K562 (cell line): ENCODE measurements at regions not wholly inside any gene's neighbourhood (a gene's known extent, or its start where the extent isn't known, plus 50 kb on each side); places are given as distances from the start of the nearest gene placed in this dataset.

Source experiments
- ATAC-seq: fragments of 200-7000 bp; cut with Tn5 transposase; 3 replicates; pipeline ENCODE4 v1.9.1; 2020; ENCODE audit warnings: moderate library complexity
- BruUV-seq: library from RNA; stranded (reverse); fragments of 400-500 nt; replicated peaks from 2 replicates; lab custom pipeline; 2021; lab: Mats Ljungman, UMichigan
- CTCF ChIA-PET: fragments of 300-600 bp; formaldehyde crosslinking; extraction: SDS; loops from one replicate; lab custom pipeline; 2021; ENCODE audit warnings: low intra/inter-chr PET ratio; lab: Yijun Ruan, JAX
- POLR2A ChIA-PET: fragments of 300-600, 350-650 bp; sonication (Branson Sonifier 250); formaldehyde crosslinking; extraction: SDS; loops from one replicate; lab custom pipeline; 2021; ENCODE audit warnings: antibody characterized with exemption, inconsistent platforms; lab: Yijun Ruan, JAX
- DNase-seq, 4 experiments: peaks; one replicate each; pipeline versions ENCODE4 v3.0.0 to v3.0.0-alpha.2; 2011 to 2018; ENCODE audit warnings: low spot score in 3 of 4, mixed read lengths in 3 of 4; ENCODE audit errors: extremely low read depth in 1 of 4
- FAIRE-seq: peaks from 2 replicates; lab custom pipeline; 2011; peaks lifted over from hg19 to GRCh38; lab: Jason Lieb, UNC
- H2AFZ ChIP-seq: 2 replicates; pipeline ENCODE4 v1.6.0; 2011; ENCODE audit warnings: low read depth, low read length, control low read depth, inconsistent platforms
- H3K27ac ChIP-seq: fragments of 200-600 bp; 3 replicates; pipeline ENCODE4 v1.8.0; 2011; ENCODE audit warnings: low read depth, mild to moderate bottlenecking, control low read depth, inconsistent platforms, low read length, moderate library complexity, mixed read lengths; ENCODE audit errors: extremely low read depth
- H3K27me3 ChIP-seq, 2 experiments: fragments of 300-600 bp in 1 of 2; 2 replicates in 1 of 2; 3 replicates in 1 of 2; pipeline versions ENCODE4 v1.6.0 to v1.8.0; 2011; ENCODE audit warnings: inconsistent platforms in 2 of 2, low read length in 2 of 2, mild to moderate bottlenecking in 1 of 2, mixed read lengths in 1 of 2, moderate library complexity in 1 of 2; ENCODE audit not compliant: control insufficient read depth in 2 of 2, insufficient read depth in 2 of 2
- H3K36me3 ChIP-seq: fragments of 300-600 bp; 3 replicates; pipeline ENCODE4 v1.8.0; 2011; ENCODE audit warnings: mild to moderate bottlenecking, low read length, inconsistent platforms; ENCODE audit not compliant: control insufficient read depth, insufficient read depth
- H3K4me1 ChIP-seq, 2 experiments: fragments of 200-600 bp in 1 of 2; replicated peaks in 1 of 2; 2 replicates in 1 of 2; 3 replicates in 1 of 2; pipeline versions ENCODE4 v1.5.1 to v1.8.0; 2011; ENCODE audit warnings: inconsistent platforms in 2 of 2, low read length in 2 of 2, mild to moderate bottlenecking in 1 of 2, mixed read lengths in 1 of 2, moderate library complexity in 1 of 2; ENCODE audit not compliant: control insufficient read depth in 2 of 2, insufficient read depth in 2 of 2
- H3K4me2 ChIP-seq: 2 replicates; pipeline ENCODE4 v1.6.1; 2011; ENCODE audit warnings: low read length, control low read depth, inconsistent platforms, mixed read lengths; ENCODE audit not compliant: insufficient read depth
- H3K4me3 ChIP-seq: fragments of 200-600 bp; sonication (generic), shearing (Covaris generic); 2 replicates; pipeline ENCODE4 v1.5.1; 2016; ENCODE audit warnings: control low read depth, inconsistent platforms
- H3K79me2 ChIP-seq: fragments of 200-600 bp; 3 replicates; pipeline ENCODE4 v1.8.0; 2011; ENCODE audit warnings: low read length, inconsistent platforms; ENCODE audit not compliant: control insufficient read depth, insufficient read depth
- H3K9ac ChIP-seq, 2 experiments: 2 replicates each; pipeline versions ENCODE4 v1.6.0 to v1.6.1; 2011; ENCODE audit warnings: low read depth in 2 of 2, low read length in 2 of 2, control low read depth in 1 of 2, inconsistent platforms in 1 of 2, mild to moderate bottlenecking in 1 of 2, mixed read lengths in 1 of 2; ENCODE audit not compliant: insufficient read depth in 1 of 2
- H3K9me1 ChIP-seq: one replicate; pipeline ENCODE4 v1.6.0; 2011; ENCODE audit warnings: inconsistent platforms, mild to moderate bottlenecking, low read length, moderate library complexity; ENCODE audit not compliant: control insufficient read depth, insufficient read depth
- H3K9me3 ChIP-seq: replicated peaks from 2 replicates; pipeline ENCODE4 v1.5.1; 2011; ENCODE audit warnings: low read depth, low read length, inconsistent platforms; ENCODE audit not compliant: control insufficient read depth, insufficient read depth
- H4K20me1 ChIP-seq: replicated peaks from 2 replicates; pipeline ENCODE4 v1.6.1; 2011; ENCODE audit warnings: low read length, inconsistent platforms, mixed read lengths; ENCODE audit not compliant: control insufficient read depth, insufficient read depth
- CEBPB ChIP-seq: fragments of 450-650 bp; IDR thresholded peaks from 2 replicates; pipeline ENCODE4 v1.6.1; 2016; ENCODE audit warnings: missing genetic modification characterization, missing compliant biosample characterization
- FOXK2 ChIP-seq, 2 experiments: fragments of 450-650 bp; IDR thresholded peaks in 1 of 2; conservative IDR thresholded peaks in 1 of 2; 2 replicates each; pipeline ENCODE4 v1.6.1; 2016; ENCODE audit warnings: low read depth in 2 of 2, mild to moderate bottlenecking in 1 of 2
- HIVEP1 ChIP-seq: fragments of 250-450 bp; sonication (Bioruptor Pico); IDR thresholded peaks from 2 replicates; pipeline ENCODE4 v1.4.0; 2020; ENCODE audit warnings: mild to moderate bottlenecking
- KDM2B ChIP-seq: fragments of 250-450 bp; sonication (Bioruptor Pico); IDR thresholded peaks from 2 replicates; pipeline ENCODE4 v1.8.0; 2021; ENCODE audit warnings: mild to moderate bottlenecking, moderate library complexity
- LEF1 ChIP-seq: fragments of 450-650 bp; IDR thresholded peaks from 2 replicates; pipeline ENCODE4 v1.6.1; 2016; ENCODE audit warnings: mild to moderate bottlenecking
- PCBP1 ChIP-seq: fragments of 200-400 bp; formaldehyde crosslinking; IDR thresholded peaks from 2 replicates; pipeline ENCODE4 v1.6.1; 2018; ENCODE audit warnings: mild to moderate bottlenecking, low read depth, low read length; ENCODE audit not compliant: poor library complexity, severe bottlenecking
- POLR3A ChIP-seq: IDR thresholded peaks from 2 replicates; pipeline ENCODE4 v1.6.1; 2011; ENCODE audit warnings: borderline replicate concordance, mild to moderate bottlenecking, moderate library complexity; ENCODE audit not compliant: insufficient read length, insufficient read depth; ENCODE audit errors: extremely low read depth
- ZNF146 ChIP-seq: IDR thresholded peaks from one replicate; pipeline ENCODE4 v1.6.1; 2018; ENCODE audit warnings: missing compliant biosample characterization; ENCODE audit not compliant: unreplicated experiment
- WGBS: fragments of 100-300 bp; shearing (Covaris generic); methylation state at CpG from one replicate; pipeline ENCODE4 v1.1.6; 2016; ENCODE audit warnings: low coverage, mixed read lengths; ENCODE audit not compliant: insufficient coverage; ENCODE audit errors: missing lambda C conversion rate; 5-methylcytosine and 5-hydroxymethylcytosine counted together
- in situ Hi-C: fragments of 300-500 bp; cut with MboI; formaldehyde crosslinking; loops from 4 replicates; pipeline ENCODE4 v1.15.0; 2018; ENCODE audit warnings: inconsistent platforms, mixed read lengths
- intact Hi-C: fragments of 100-400 bp; cut with micrococcal nuclease; formaldehyde crosslinking; loops from 2 replicates; pipeline ENCODE4 v1.14.2; 2022
- TF ChIP-seq, protein P1 (sequence below): fragments of 450-650 bp; IDR thresholded peaks from 2 replicates; pipeline ENCODE4 v1.6.1; 2016; ENCODE audit warnings: antibody characterized with exemption
- TF ChIP-seq, protein P2 (sequence below): fragments of 250-450 bp; sonication (Bioruptor Pico); IDR thresholded peaks from 2 replicates; pipeline ENCODE4 v1.4.0; 2020
- TF ChIP-seq, protein P3 (sequence below), 2 experiments: fragments of 150-350 bp in 1 of 2; IDR thresholded peaks; 2 replicates each; pipeline ENCODE4 v1.6.1; 2012 to 2016; ENCODE audit warnings: low read depth in 2 of 2, low read length in 2 of 2, mild to moderate bottlenecking in 1 of 2, moderate library complexity in 1 of 2

DNA sequence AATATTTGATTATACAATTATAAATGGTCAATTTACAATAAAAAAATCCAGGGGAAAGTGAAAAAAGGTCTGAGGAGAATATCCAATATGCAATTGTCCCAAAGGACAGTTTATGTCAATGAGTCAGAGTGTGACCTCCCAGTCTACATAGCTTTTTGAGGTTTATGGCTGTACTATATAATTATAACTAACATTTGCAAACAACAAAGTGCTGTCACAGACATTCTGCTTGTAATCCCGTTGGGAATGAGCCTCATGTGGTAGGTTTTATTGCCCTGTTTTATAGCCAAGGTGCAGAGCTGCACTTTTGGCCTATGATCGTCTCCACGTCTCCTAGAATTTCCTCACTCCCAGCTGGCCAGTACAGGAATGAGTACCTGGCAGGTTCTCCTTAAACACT is 103.8 kb downstream of the ADSS2 start:
- H2AFZ ChIP-seq = no peak overlapping the region
- WGBS = 69% methylated on average over 3 of the region's 3 CpGs
- TF ChIP-seq, protein P1, sequence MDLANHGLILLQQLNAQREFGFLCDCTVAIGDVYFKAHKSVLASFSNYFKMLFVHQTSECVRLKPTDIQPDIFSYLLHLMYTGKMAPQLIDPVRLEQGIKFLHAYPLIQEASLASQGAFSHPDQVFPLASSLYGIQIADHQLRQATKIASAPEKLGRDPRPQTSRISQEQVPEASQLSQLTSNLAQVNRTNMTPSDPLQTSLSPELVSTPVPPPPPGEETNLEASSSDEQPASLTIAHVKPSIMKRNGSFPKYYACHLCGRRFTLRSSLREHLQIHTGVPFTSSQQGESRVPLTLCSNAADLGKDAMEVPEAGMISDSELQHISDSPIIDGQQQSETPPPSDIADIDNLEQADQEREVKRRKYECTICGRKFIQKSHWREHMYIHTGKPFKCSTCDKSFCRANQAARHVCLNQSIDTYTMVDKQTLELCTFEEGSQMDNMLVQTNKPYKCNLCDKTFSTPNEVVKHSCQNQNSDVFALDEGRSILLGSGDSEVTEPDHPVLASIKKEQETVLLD = no peak
- TF ChIP-seq POLR3A (no peak), HIVEP1 (no peak), CEBPB (tag) (no peak), KDM2B (CRISPR knock-in tag) (no peak), ZNF146 (CRISPR knock-in tag) (no peak), FOXK2 (conservative IDR thresholded peaks at IDR 0.05 in 1 of 2, IDR thresholded peaks at IDR 0.05 in 1 of 2; ENCODE audit: low read depth in 2 of 2) (no peak), PCBP1 (no peak), LEF1 (no peak)
- TF ChIP-seq, protein P2, sequence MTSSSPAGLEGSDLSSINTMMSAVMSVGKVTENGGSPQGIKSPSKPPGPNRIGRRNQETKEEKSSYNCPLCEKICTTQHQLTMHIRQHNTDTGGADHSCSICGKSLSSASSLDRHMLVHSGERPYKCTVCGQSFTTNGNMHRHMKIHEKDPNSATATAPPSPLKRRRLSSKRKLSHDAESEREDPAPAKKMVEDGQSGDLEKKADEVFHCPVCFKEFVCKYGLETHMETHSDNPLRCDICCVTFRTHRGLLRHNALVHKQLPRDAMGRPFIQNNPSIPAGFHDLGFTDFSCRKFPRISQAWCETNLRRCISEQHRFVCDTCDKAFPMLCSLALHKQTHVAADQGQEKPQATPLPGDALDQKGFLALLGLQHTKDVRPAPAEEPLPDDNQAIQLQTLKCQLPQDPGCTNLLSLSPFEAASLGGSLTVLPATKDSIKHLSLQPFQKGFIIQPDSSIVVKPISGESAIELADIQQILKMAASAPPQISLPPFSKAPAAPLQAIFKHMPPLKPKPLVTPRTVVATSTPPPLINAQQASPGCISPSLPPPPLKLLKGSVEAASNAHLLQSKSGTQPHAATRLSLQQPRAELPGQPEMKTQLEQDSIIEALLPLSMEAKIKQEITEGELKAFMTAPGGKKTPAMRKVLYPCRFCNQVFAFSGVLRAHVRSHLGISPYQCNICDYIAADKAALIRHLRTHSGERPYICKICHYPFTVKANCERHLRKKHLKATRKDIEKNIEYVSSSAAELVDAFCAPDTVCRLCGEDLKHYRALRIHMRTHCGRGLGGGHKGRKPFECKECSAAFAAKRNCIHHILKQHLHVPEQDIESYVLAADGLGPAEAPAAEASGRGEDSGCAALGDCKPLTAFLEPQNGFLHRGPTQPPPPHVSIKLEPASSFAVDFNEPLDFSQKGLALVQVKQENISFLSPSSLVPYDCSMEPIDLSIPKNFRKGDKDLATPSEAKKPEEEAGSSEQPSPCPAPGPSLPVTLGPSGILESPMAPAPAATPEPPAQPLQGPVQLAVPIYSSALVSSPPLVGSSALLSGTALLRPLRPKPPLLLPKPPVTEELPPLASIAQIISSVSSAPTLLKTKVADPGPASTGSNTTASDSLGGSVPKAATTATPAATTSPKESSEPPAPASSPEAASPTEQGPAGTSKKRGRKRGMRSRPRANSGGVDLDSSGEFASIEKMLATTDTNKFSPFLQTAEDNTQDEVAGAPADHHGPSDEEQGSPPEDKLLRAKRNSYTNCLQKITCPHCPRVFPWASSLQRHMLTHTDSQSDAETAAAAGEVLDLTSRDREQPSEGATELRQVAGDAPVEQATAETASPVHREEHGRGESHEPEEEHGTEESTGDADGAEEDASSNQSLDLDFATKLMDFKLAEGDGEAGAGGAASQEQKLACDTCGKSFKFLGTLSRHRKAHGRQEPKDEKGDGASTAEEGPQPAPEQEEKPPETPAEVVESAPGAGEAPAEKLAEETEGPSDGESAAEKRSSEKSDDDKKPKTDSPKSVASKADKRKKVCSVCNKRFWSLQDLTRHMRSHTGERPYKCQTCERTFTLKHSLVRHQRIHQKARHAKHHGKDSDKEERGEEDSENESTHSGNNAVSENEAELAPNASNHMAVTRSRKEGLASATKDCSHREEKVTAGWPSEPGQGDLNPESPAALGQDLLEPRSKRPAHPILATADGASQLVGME (CRISPR knock-in tag) = no peak
- TF ChIP-seq, protein P3, sequence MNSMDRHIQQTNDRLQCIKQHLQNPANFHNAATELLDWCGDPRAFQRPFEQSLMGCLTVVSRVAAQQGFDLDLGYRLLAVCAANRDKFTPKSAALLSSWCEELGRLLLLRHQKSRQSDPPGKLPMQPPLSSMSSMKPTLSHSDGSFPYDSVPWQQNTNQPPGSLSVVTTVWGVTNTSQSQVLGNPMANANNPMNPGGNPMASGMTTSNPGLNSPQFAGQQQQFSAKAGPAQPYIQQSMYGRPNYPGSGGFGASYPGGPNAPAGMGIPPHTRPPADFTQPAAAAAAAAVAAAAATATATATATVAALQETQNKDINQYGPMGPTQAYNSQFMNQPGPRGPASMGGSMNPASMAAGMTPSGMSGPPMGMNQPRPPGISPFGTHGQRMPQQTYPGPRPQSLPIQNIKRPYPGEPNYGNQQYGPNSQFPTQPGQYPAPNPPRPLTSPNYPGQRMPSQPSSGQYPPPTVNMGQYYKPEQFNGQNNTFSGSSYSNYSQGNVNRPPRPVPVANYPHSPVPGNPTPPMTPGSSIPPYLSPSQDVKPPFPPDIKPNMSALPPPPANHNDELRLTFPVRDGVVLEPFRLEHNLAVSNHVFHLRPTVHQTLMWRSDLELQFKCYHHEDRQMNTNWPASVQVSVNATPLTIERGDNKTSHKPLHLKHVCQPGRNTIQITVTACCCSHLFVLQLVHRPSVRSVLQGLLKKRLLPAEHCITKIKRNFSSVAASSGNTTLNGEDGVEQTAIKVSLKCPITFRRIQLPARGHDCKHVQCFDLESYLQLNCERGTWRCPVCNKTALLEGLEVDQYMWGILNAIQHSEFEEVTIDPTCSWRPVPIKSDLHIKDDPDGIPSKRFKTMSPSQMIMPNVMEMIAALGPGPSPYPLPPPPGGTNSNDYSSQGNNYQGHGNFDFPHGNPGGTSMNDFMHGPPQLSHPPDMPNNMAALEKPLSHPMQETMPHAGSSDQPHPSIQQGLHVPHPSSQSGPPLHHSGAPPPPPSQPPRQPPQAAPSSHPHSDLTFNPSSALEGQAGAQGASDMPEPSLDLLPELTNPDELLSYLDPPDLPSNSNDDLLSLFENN (IDR thresholded peaks at IDR 0.05; ENCODE audit: low read depth in 2 of 2, low read length in 2 of 2) = no peak

More for the DNA sequence above, 103.8 kb downstream of the ADSS2 start:
- Histone ChIP-seq H3K4me2 (no peak overlapping the region), H3K4me3 (no peak overlapping the region), H3K4me1 (peaks cover 25 to 44% of the 10 kb centered on the region in 2 experiments), H3K36me3 (no peaks in the 10 kb centered on the region), H3K9ac (no peak overlapping the region), H3K79me2 (no peaks in the 10 kb centered on the region), H3K9me1 (no peaks in the 10 kb centered on the region), H3K27me3 (no peaks in the 10 kb centered on the region), H3K9me3 (no peaks in the 10 kb centered on the region; the same call in 1 of the 2 replicates), H3K27ac (no peak overlapping the region), H4K20me1 (no peaks in the 10 kb centered on the region)
- in situ Hi-C loops (no loop called here), intact Hi-C loops (no loop called here)
- ChIA-PET POLR2A (no interaction called here), CTCF (no interaction called here)
- FAIRE-seq (no peak), DNase-seq (no peak), ATAC-seq (no peak)
- BruUV-seq = no TSS peak
